Neural crest cell (in vitro differentiated cells): ENCODE measurements at regions not wholly inside any gene's neighbourhood (a gene's known extent, or its start where the extent isn't known, plus 50 kb on each side); places are given as distances from the start of the nearest gene placed in this dataset.

Experiments used
- DNase-seq: peaks from one replicate; pipeline ENCODE4 v3.0.0; 2021; ENCODE audit warnings: low read depth, mixed read lengths, low spot score
- H3K27ac Mint-ChIP-seq: one replicate; pipeline ENCODE4 v1.8.0; 2021; ENCODE audit warnings: mild to moderate bottlenecking, mixed read lengths; ENCODE audit not compliant: unreplicated experiment
- H3K27me3 Mint-ChIP-seq: 2 replicates; pipeline ENCODE4 v1.8.0; 2021; ENCODE audit warnings: low read depth, mild to moderate bottlenecking, mixed read lengths
- H3K36me3 Mint-ChIP-seq: 2 replicates; pipeline ENCODE4 v1.8.0; 2021; ENCODE audit warnings: low read depth, mild to moderate bottlenecking, mixed read lengths
- H3K4me1 Mint-ChIP-seq: 2 replicates; pipeline ENCODE4 v1.8.0; 2021; ENCODE audit warnings: mixed read lengths
- H3K4me3 Mint-ChIP-seq: one replicate; pipeline ENCODE4 v1.8.0; 2021; ENCODE audit warnings: mild to moderate bottlenecking, mixed read lengths
- H3K9me3 Mint-ChIP-seq: 2 replicates; pipeline ENCODE4 v1.8.0; 2021; ENCODE audit warnings: mixed read lengths
- TF ChIP-seq, protein P1 (sequence below): fragments of 200-600 bp; sonication (generic); conservative IDR thresholded peaks from 2 replicates; pipeline ENCODE4 v1.5.0; 2021; ENCODE audit warnings: antibody characterized with exemption, mild to moderate bottlenecking

- Mint-ChIP-seq H3K9me3 (peaks cover 3% of the 10 kb centered on the region), H3K27me3 (no peaks in the 10 kb centered on the region), H3K4me1 (no peaks in the 10 kb centered on the region), H3K4me3 (no peak overlapping the region), H3K27ac (no peak overlapping the region), H3K36me3 (no peaks in the 10 kb centered on the region)
- TF ChIP-seq, protein P1, sequence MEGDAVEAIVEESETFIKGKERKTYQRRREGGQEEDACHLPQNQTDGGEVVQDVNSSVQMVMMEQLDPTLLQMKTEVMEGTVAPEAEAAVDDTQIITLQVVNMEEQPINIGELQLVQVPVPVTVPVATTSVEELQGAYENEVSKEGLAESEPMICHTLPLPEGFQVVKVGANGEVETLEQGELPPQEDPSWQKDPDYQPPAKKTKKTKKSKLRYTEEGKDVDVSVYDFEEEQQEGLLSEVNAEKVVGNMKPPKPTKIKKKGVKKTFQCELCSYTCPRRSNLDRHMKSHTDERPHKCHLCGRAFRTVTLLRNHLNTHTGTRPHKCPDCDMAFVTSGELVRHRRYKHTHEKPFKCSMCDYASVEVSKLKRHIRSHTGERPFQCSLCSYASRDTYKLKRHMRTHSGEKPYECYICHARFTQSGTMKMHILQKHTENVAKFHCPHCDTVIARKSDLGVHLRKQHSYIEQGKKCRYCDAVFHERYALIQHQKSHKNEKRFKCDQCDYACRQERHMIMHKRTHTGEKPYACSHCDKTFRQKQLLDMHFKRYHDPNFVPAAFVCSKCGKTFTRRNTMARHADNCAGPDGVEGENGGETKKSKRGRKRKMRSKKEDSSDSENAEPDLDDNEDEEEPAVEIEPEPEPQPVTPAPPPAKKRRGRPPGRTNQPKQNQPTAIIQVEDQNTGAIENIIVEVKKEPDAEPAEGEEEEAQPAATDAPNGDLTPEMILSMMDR = no peak
- no peak for DNase-seq
Observed at GRCh38 chr7:20005081-20005480, 212.1 kb downstream of the MACC1 start.

GRCh38 chr7:19999681-20000080, 217.5 kb downstream of the MACC1 start:
- H3K36me3 Mint-ChIP-seq = no peaks in the 10 kb centered on the region
- no peak overlapping the region for H3K4me3 Mint-ChIP-seq
- DNase-seq = no peak
- no peak overlapping the region for H3K27ac Mint-ChIP-seq
- H3K4me1 Mint-ChIP-seq = no peaks in the 10 kb centered on the region
- TF ChIP-seq, protein P1 = no peak
- peaks cover 3% of the 10 kb centered on the region for H3K9me3 Mint-ChIP-seq
- H3K27me3 Mint-ChIP-seq = no peaks in the 10 kb centered on the region

- no peak for DNase-seq
- H3K27ac Mint-ChIP-seq = no peak overlapping the region
- TF ChIP-seq, protein P1 = no peak
- no peaks in the 10 kb centered on the region for H3K4me1 Mint-ChIP-seq
- H3K36me3 Mint-ChIP-seq = no peaks in the 10 kb centered on the region
- peaks cover 2% of the 10 kb centered on the region for H3K9me3 Mint-ChIP-seq
- no peaks in the 10 kb centered on the region for H3K27me3 Mint-ChIP-seq
- H3K4me3 Mint-ChIP-seq = no peak overlapping the region
Observed at GRCh38 chr7:19991936-19992335, 218.5 kb upstream of the TMEM196 start.

GRCh38 chr7:19989906-19990305, 216.5 kb upstream of the TMEM196 start:
- H3K9me3 Mint-ChIP-seq = peaks cover 2% of the 10 kb centered on the region
- no peak for DNase-seq
- H3K36me3 Mint-ChIP-seq = no peaks in the 10 kb centered on the region
- H3K4me1 Mint-ChIP-seq = no peaks in the 10 kb centered on the region
- H3K27ac Mint-ChIP-seq = no peak overlapping the region
- TF ChIP-seq, protein P1 = no peak
- H3K27me3 Mint-ChIP-seq = no peaks in the 10 kb centered on the region
- no peak overlapping the region for H3K4me3 Mint-ChIP-seq

DNA sequence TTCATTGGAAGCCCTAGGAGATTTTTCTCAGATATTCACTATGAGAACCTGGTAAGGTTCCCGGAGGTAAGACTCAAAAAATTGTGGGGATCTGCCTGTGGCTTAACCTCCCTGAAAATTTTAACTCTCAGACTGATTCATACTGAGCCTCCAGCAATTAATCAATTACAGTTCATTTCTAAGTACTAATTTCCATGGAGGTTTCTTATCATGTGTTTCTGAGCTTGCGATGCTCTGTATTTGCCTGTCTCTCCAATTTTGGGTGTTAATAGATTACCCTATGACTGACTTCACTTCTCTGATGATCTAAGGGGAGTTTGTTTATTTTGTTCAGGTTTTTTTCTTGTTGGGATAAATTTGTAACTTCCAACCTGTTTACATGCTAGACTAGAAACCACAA, 215.4 kb upstream of the TMEM196 start:
- H3K4me1 Mint-ChIP-seq = no peaks in the 10 kb centered on the region
- H3K27ac Mint-ChIP-seq = no peak overlapping the region
- H3K27me3 Mint-ChIP-seq = no peaks in the 10 kb centered on the region
- H3K36me3 Mint-ChIP-seq = no peaks in the 10 kb centered on the region
- peaks cover 2% of the 10 kb centered on the region for H3K9me3 Mint-ChIP-seq
- TF ChIP-seq, protein P1 = no peak
- no peak overlapping the region for H3K4me3 Mint-ChIP-seq
- no peak for DNase-seq

GRCh38 chr7:19984231-19984632, 210.8 kb upstream of the TMEM196 start:
- no peak overlapping the region for H3K4me3 Mint-ChIP-seq

More at GRCh38 chr7:19984231-19984632, 210.8 kb upstream of the TMEM196 start:
- DNase-seq = no peak
- Mint-ChIP-seq H3K27me3 (no peaks in the 10 kb centered on the region), H3K36me3 (no peaks in the 10 kb centered on the region), H3K9me3 (no peaks in the 10 kb centered on the region), H3K27ac (no peak overlapping the region), H3K4me1 (no peaks in the 10 kb centered on the region)
- TF ChIP-seq, protein P1 = no peak
